GM12873 (cell line): ENCODE measurements at regions not wholly inside any gene's neighbourhood (a gene's known extent, or its start where the extent isn't known, plus 50 kb on each side); places are given as distances from the start of the nearest gene placed in this dataset.

Source experiments
- TF ChIP-seq, protein P1 (sequence below): IDR thresholded peaks from 2 replicates; pipeline ENCODE4 v1.5.1; 2012; ENCODE audit warnings: low read depth, mild to moderate bottlenecking, moderate library complexity, low read length, control low read depth; ENCODE audit not compliant: insufficient read depth; ENCODE audit errors: missing control alignments

DNA sequence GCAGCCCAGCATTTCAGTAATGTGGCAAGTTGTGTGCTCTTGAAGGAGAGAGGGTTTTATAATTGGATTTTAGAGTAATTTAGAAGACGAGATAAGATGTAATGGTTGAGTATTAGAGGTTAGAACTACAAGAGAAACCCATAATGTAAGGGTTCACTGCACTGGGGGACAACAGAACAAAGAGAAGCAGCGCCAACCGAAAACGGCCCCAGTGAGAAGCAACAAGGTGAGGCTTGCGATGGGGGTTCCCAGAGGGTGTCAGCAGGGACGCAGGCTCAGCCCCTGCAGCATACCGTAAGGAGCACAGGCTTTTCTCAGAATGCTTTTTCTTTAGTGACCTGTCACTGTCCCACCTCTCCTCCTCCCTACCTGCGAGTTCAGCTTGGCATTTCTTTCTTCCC lies 183.9 kb upstream of the ETAA1 start:
- TF ChIP-seq, protein P1, sequence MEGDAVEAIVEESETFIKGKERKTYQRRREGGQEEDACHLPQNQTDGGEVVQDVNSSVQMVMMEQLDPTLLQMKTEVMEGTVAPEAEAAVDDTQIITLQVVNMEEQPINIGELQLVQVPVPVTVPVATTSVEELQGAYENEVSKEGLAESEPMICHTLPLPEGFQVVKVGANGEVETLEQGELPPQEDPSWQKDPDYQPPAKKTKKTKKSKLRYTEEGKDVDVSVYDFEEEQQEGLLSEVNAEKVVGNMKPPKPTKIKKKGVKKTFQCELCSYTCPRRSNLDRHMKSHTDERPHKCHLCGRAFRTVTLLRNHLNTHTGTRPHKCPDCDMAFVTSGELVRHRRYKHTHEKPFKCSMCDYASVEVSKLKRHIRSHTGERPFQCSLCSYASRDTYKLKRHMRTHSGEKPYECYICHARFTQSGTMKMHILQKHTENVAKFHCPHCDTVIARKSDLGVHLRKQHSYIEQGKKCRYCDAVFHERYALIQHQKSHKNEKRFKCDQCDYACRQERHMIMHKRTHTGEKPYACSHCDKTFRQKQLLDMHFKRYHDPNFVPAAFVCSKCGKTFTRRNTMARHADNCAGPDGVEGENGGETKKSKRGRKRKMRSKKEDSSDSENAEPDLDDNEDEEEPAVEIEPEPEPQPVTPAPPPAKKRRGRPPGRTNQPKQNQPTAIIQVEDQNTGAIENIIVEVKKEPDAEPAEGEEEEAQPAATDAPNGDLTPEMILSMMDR: no peak

DNA sequence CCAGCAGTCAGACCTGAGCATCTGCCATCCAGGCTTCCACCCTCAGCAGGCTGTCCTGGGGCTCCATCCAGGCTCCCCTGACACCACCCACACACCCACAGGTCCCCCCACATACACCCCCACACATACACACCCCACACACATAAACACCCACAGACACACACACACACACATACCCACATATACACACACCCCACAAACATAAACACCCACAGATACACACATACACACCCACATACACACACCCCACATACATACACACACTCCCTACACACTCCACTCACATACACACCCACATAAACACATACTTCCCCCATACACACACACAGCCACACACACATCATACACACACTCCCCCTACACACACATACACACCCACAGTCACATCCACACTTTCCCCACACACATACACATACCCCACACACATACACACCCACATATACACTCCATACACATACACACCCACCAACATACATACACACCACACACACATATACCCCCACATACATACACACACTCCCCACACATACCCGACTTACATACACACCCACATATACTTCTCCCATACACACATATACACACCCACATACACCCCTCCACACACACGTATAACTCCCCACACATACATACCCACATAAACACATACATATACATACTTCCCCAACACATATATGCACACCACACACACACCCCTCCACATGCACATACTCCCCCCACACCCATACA lies 183.3 kb upstream of the ETAA1 start:
- TF ChIP-seq, protein P1: no peak

DNA sequence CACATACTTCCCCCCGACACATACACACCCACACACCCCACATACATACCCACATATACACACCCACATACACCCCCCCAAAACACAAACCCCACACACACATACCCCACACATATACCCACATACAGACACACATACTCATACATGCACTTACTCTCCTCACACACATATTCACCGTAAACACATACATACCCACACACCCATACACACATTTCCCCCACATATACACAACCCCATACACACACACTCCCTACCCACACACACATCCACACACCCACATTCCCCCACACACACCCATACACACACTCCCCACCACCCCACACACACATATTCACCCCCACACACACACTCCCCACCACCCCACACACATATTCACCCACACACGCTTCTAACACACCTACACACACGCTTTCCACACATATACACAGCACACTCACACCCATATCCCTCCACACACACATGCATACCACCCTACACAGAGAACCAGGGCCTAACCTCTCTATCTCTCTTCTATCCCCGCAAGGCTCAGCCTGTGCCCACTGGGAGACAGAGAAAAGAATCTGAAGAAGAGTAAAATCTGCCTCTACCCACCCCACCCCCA lies 182.4 kb upstream of the ETAA1 start:
- TF ChIP-seq, protein P1: no peak

DNA sequence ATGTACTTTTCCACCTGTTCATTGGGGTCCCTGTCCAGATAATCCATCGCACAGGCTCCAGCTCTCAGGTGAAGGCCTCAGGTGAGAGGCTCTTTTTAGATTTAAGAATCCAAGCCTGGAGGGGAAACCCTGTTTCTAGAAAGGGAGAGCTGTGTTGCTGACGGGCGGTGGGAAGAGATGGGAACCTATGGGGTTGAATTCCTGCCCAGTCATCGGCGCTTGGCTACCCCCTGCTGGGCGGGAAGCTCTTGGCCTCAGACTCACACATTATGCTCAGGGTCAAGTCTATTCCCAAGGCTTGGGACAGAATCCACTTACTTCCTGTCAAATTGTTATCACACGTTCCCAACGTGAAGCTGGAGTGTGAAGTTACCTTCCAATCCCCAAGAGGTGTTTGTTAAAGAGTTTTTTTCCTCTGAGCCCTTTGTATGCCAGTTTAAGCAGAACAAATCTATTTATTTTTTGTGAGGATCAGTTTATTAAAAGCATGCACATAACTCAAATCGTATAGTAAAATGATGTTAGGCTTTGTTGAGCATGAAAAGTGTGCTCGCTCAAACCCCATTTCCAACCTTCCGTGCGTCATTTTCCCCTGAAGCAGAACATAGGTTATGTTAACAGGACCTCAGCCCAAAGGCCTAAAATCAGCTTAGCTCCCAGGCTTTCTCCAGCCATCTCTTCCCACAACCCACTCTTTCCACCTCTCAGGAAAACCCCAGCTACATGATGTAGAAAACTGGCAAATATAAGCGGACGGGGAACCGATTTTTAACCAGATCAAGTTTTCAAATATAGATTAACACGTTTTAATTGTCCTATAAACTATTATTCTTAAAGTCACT lies 181.7 kb upstream of the ETAA1 start:
- TF ChIP-seq, protein P1: peak; percentile 31

DNA sequence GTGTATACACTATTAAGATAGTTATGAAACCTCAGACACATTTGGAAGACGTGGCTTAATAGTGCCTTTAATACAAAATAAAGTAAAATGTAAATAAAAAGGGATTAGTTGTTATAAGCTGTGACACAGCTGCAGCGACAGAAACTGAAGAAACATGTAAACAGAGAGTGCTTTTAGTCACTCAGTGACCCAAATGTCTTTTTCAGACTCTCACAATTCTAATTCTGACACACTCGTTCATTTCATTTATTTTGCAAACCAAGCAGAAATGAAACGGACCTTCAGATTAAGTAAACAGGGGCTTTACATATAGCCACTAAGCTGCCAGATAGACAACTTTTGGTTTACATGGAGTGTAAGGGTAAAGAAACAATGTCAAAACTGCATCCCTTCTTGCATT lies 181.0 kb upstream of the ETAA1 start:
- TF ChIP-seq, protein P1: no peak

DNA sequence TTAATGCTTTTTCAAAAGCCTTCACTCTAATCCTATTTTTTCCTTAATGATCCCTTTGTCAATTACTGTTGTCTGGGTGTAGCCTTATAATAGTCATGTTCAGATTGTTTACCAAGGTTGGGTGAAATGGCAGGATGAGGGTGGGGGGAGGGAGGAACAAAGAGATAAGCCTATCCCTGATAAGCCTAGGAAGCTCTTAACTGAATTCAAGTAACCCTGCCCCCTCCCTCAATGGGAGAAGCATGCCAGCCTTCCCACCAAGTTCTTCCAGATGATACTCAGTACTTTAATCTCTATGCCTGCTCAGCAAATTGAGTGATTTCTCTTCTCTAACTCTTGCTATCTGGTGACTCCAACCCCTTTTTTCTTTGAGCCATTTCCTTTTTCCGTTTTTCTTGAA lies 180.3 kb upstream of the ETAA1 start:
- TF ChIP-seq, protein P1: no peak

DNA sequence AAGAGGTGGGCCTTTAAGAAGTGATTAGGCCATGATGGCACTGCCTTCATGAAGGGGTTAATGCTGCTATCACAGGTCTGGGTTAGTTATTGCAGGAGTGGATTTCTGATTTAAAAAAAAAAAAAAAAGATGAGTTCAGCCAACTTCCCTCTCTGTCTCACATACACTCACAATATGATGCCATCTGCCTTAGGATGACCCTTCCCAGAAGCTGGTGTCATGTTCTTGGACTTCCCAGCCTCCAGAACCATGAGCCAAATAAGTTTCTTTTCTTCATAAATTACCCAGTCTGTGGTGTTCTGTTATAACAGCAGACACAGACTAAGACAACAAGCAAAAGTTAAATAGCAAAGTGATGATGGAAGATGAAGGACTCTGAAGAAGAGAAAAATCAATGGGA lies 179.7 kb upstream of the ETAA1 start:
- TF ChIP-seq, protein P1: no peak
